ENCODE measurements at regions not wholly inside any gene's neighbourhood (a gene's known extent, or its start where the extent isn't known, plus 50 kb on each side); places are given as distances from the start of the nearest gene placed in this dataset.

GRCh38 chr2:120880381-120880780, 144.7 kb downstream of the GLI2 start:
- Histone ChIP-seq H3K27me3 (ENCODE audit: insufficient read depth, low read depth, low read length) (no peaks in the 10 kb centered on the region), H3F3A (ENCODE audit: insufficient read depth, low read length, poor library complexity, severe bottlenecking) (no peaks in the 10 kb centered on the region), H3K9me2 (ENCODE audit: insufficient read depth, low read length) (no peaks in the 10 kb centered on the region), H3K27ac (ENCODE audit: low read length) (no peak overlapping the region), H3K36me3 (ENCODE audit: insufficient read depth, low read length) (no peaks in the 10 kb centered on the region), H3K9ac (ENCODE audit: low read length) (no peak overlapping the region), H3K9me3 (ENCODE audit: low read length) (no peaks in the 10 kb centered on the region), H3K79me2 (replicated peaks; ENCODE audit: insufficient read depth, low read length) (peaks cover 3% of the 10 kb centered on the region), H4K20me1 (ENCODE audit: insufficient read depth) (no peaks in the 10 kb centered on the region), H3K4me2 (ENCODE audit: low read length) (no peak overlapping the region), H3K4me3 (ENCODE audit: low read length) (no peak overlapping the region), H2AFZ (ENCODE audit: low read depth, low read length) (no peak overlapping the region)
- TF ChIP-seq CTCF (IDR thresholded peaks at IDR 0.05; ENCODE audit: poor library complexity, severe bottlenecking) (no peak), TAF1 (IDR thresholded peaks at IDR 0.05; ENCODE audit: low read depth) (no peak), RAD21 (conservative IDR thresholded peaks at IDR 0.05) (no peak), SMC3 (conservative IDR thresholded peaks at IDR 0.05; ENCODE audit: poor library complexity) (no peak)

GRCh38 chr2:120881981-120882788, 146.5 kb downstream of the GLI2 start:
- no peaks in the 10 kb centered on the region for H4K20me1 ChIP-seq (ENCODE audit: insufficient read depth)
- TF ChIP-seq POLR2AphosphoS5 (IDR thresholded peaks at IDR 0.05) (no peak), MXI1 (conservative IDR thresholded peaks at IDR 0.05; ENCODE audit: poor library complexity, severe bottlenecking) (no peak), TAF1 (IDR thresholded peaks at IDR 0.05; ENCODE audit: low read depth) (no peak), REST (IDR thresholded peaks at IDR 0.05; ENCODE audit: borderline replicate concordance) (no peak), CTCF (IDR thresholded peaks at IDR 0.05; ENCODE audit: poor library complexity, severe bottlenecking) (no peak), SMC3 (conservative IDR thresholded peaks at IDR 0.05; ENCODE audit: poor library complexity) (no peak), RAD21 (conservative IDR thresholded peaks at IDR 0.05) (no peak), EP300 (conservative IDR thresholded peaks at IDR 0.05; ENCODE audit: poor library complexity, severe bottlenecking) (no peak)
- peaks cover 3% of the 10 kb centered on the region for H3K79me2 ChIP-seq (replicated peaks; ENCODE audit: insufficient read depth, low read length)

More at GRCh38 chr2:120881981-120882788, 146.5 kb downstream of the GLI2 start:
- no peaks in the 10 kb centered on the region for H3K36me3 ChIP-seq (ENCODE audit: insufficient read depth, low read length)
- H3K27ac ChIP-seq (ENCODE audit: low read length): no peak overlapping the region
- H3F3A ChIP-seq (ENCODE audit: insufficient read depth, low read length, poor library complexity, severe bottlenecking): no peaks in the 10 kb centered on the region
- H3K4me2 ChIP-seq (ENCODE audit: low read length): no peak overlapping the region
- H3K9me3 ChIP-seq (ENCODE audit: low read length): no peaks in the 10 kb centered on the region
- no peak overlapping the region for H3K4me3 ChIP-seq (ENCODE audit: low read length)
- no peak overlapping the region for H2AFZ ChIP-seq (ENCODE audit: low read depth, low read length)
- no peaks in the 10 kb centered on the region for H3K9me2 ChIP-seq (ENCODE audit: insufficient read depth, low read length)
- no peaks in the 10 kb centered on the region for H3K27me3 ChIP-seq (ENCODE audit: insufficient read depth, low read depth, low read length)
- H3K9ac ChIP-seq (ENCODE audit: low read length): no peak overlapping the region

All from neural cell (in vitro differentiated cells).